Liver (tissue), 8 donors: ENCODE measurements at regions not wholly inside any gene's neighbourhood (a gene's known extent, or its start where the extent isn't known, plus 50 kb on each side); places are given as distances from the start of the nearest gene placed in this dataset.

ENCODE experiments used
- DNase-seq: peaks from one replicate; pipeline ENCODE4 v3.0.0-alpha.2; 2017; ENCODE audit warnings: low spot score
- H3K27ac ChIP-seq, 2 donors: one replicate each; pipeline ENCODE4 v1.7.0; 2013; ENCODE audit warnings: inconsistent platforms in 2 of 2, low read length in 2 of 2, control low read depth in 1 of 2, low read depth in 1 of 2, mild to moderate bottlenecking in 1 of 2
- H3K27me3 ChIP-seq, 4 donors: one replicate each; pipeline versions ENCODE4 v1.6.1 to v1.7.0; 2013; ENCODE audit warnings: low read length in 3 of 4, inconsistent platforms in 1 of 4, mild to moderate bottlenecking in 1 of 4, moderate library complexity in 1 of 4; ENCODE audit not compliant: control insufficient read depth in 4 of 4, insufficient read depth in 4 of 4
- H3K36me3 ChIP-seq, 4 donors: one replicate each; pipeline versions ENCODE4 v1.6.1 to v1.7.0; 2013; ENCODE audit warnings: low read length in 3 of 4, mild to moderate bottlenecking in 3 of 4, low read depth in 1 of 4, moderate library complexity in 1 of 4; ENCODE audit not compliant: control insufficient read depth in 4 of 4, insufficient read depth in 3 of 4
- H3K4me1 ChIP-seq, 4 donors: one replicate each; pipeline versions ENCODE4 v1.6.1 to v1.7.0; 2013; ENCODE audit warnings: low read length in 3 of 4, mild to moderate bottlenecking in 3 of 4, moderate library complexity in 1 of 4; ENCODE audit not compliant: control insufficient read depth in 4 of 4, insufficient read depth in 4 of 4
- H3K4me3 ChIP-seq, 3 donors: one replicate each; pipeline versions ENCODE4 v1.6.1 to v1.7.0; 2013; ENCODE audit warnings: low read length in 3 of 3, control low read depth in 1 of 3, low read depth in 1 of 3, mild to moderate bottlenecking in 1 of 3
- H3K9ac ChIP-seq, 2 donors: one replicate each; pipeline ENCODE4 v1.7.0; 2013; ENCODE audit warnings: low read length in 2 of 2, mild to moderate bottlenecking in 2 of 2, moderate library complexity in 2 of 2, control low read depth in 1 of 2, low read depth in 1 of 2
- H3K9me3 ChIP-seq, 4 donors: one replicate each; pipeline versions ENCODE4 v1.6.1 to v1.7.0; 2013; ENCODE audit warnings: low read length in 3 of 4; ENCODE audit not compliant: control insufficient read depth in 4 of 4
- EGR1 ChIP-seq, 2 donors: IDR thresholded peaks; 2 replicates each; pipeline ENCODE4 v1.6.1; 2016 to 2018; ENCODE audit warnings: antibody characterized with exemption in 2 of 2, low read depth in 2 of 2
- FOXA1 ChIP-seq: IDR thresholded peaks from 2 replicates; pipeline ENCODE4 v1.6.1; 2016; ENCODE audit warnings: antibody characterized with exemption
- FOXA2 ChIP-seq: IDR thresholded peaks from 2 replicates; pipeline ENCODE4 v1.6.1; 2016; ENCODE audit warnings: antibody characterized with exemption
- GABPA ChIP-seq, 2 donors: IDR thresholded peaks in 1 of 2; conservative IDR thresholded peaks in 1 of 2; 2 replicates each; pipeline ENCODE4 v1.6.1; 2016; ENCODE audit warnings: antibody characterized with exemption in 2 of 2, mild to moderate bottlenecking in 1 of 2, moderate library complexity in 1 of 2
- HNF4A ChIP-seq, 2 donors: conservative IDR thresholded peaks; 2 replicates each; pipeline ENCODE4 v1.6.1; 2016; ENCODE audit warnings: antibody characterized with exemption in 2 of 2, mild to moderate bottlenecking in 2 of 2
- HNF4G ChIP-seq: IDR thresholded peaks from 2 replicates; pipeline ENCODE4 v1.6.1; 2016; ENCODE audit warnings: antibody characterized with exemption
- JUND ChIP-seq, 2 donors: IDR thresholded peaks; 2 replicates each; pipeline ENCODE4 v1.6.1; 2016; ENCODE audit warnings: antibody characterized with exemption in 2 of 2
- NR2F2 ChIP-seq: IDR thresholded peaks from 2 replicates; pipeline ENCODE4 v1.6.1; 2016; ENCODE audit warnings: antibody characterized with exemption
- RAD21 ChIP-seq, 2 donors: IDR thresholded peaks; 2 replicates each; pipeline ENCODE4 v1.6.1; 2016; ENCODE audit warnings: antibody characterized with exemption in 2 of 2, mild to moderate bottlenecking in 2 of 2
- RXRA ChIP-seq, 2 donors: IDR thresholded peaks; 2 replicates each; pipeline ENCODE4 v1.6.1; 2017 to 2018; ENCODE audit warnings: antibody characterized with exemption in 2 of 2, mild to moderate bottlenecking in 1 of 2
- SP1 ChIP-seq: IDR thresholded peaks from 2 replicates; pipeline ENCODE4 v1.6.1; 2018; ENCODE audit warnings: antibody characterized with exemption, mild to moderate bottlenecking
- TAF1 ChIP-seq: conservative IDR thresholded peaks from 2 replicates; pipeline ENCODE4 v1.6.1; 2016; ENCODE audit warnings: antibody characterized with exemption, mild to moderate bottlenecking
- YY1 ChIP-seq: IDR thresholded peaks from 2 replicates; pipeline ENCODE4 v1.6.1; 2016; ENCODE audit warnings: antibody characterized with exemption, mild to moderate bottlenecking
- WGBS: extraction: QIAGEN DNeasy Blood & Tissue Kit; methylation state at CpG from one replicate; pipeline ENCODE4 v1.1.7; 2013; 5-methylcytosine and 5-hydroxymethylcytosine counted together
- TF ChIP-seq, protein P1 (sequence below): fragments of 150-350 bp; IDR thresholded peaks from 2 replicates; pipeline ENCODE4 v1.5.1; 2017; ENCODE audit warnings: improper control_type of control experiment, low read depth, low read length; ENCODE audit not compliant: missing input control
- TF ChIP-seq, protein P2 (sequence below): IDR thresholded peaks from 2 replicates; pipeline ENCODE4 v1.6.1; 2016; ENCODE audit warnings: antibody characterized with exemption
- TF ChIP-seq, protein P3 (sequence below): IDR thresholded peaks from 2 replicates; pipeline ENCODE4 v1.6.1; 2016; ENCODE audit warnings: antibody characterized with exemption
- TF ChIP-seq, protein P4 (sequence below): IDR thresholded peaks from 2 replicates; pipeline ENCODE4 v1.6.1; 2016; ENCODE audit warnings: antibody characterized with exemption, mild to moderate bottlenecking
- TF ChIP-seq, protein P5 (sequence below): IDR thresholded peaks from 2 replicates; pipeline ENCODE4 v1.6.1; 2016; ENCODE audit warnings: antibody characterized with exemption
- donor health status: healthy.
- donor health status: healthy.
- donor health status: healthy.
- donor health status: healthy.
- donor health status: healthy.

DNA sequence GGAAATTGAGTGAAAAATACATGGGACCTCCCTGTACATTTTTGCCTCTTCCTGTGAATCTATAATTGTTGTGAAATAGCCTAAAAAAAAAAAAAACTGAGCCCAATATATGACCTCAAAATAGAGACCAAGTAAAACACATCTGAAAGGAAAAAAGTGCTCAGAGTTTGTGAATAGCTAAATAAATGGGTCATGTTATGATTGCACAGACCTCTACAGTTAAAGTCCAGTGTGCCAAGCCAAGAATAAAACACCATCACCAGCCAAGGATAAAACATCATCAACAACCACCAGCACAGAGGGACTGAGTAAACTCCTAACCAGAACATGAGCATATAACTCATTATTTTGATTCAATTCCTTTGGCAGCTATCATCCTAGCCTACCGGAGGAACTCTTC is 115.6 kb upstream of the AGTR1 start:
- Histone ChIP-seq H3K4me1 (peaks cover 0 to 8% (median 4%) of the 10 kb centered on the region in 4 donors), H3K9ac (peak overlapping the region in 1 of 2 donors; percentile 83), H3K9me3 (no peaks in the 10 kb centered on the region), H3K27ac (peak overlapping the region; percentile 29 to 57), H3K4me3 (no peak overlapping the region), H3K27me3 (no peaks in the 10 kb centered on the region), H3K36me3 (no peaks in the 10 kb centered on the region)
- no peak for DNase-seq
- WGBS, result 41% methylated on average over 1 of the region's 1 CpG
- TF ChIP-seq, protein P1, sequence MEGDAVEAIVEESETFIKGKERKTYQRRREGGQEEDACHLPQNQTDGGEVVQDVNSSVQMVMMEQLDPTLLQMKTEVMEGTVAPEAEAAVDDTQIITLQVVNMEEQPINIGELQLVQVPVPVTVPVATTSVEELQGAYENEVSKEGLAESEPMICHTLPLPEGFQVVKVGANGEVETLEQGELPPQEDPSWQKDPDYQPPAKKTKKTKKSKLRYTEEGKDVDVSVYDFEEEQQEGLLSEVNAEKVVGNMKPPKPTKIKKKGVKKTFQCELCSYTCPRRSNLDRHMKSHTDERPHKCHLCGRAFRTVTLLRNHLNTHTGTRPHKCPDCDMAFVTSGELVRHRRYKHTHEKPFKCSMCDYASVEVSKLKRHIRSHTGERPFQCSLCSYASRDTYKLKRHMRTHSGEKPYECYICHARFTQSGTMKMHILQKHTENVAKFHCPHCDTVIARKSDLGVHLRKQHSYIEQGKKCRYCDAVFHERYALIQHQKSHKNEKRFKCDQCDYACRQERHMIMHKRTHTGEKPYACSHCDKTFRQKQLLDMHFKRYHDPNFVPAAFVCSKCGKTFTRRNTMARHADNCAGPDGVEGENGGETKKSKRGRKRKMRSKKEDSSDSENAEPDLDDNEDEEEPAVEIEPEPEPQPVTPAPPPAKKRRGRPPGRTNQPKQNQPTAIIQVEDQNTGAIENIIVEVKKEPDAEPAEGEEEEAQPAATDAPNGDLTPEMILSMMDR, result no peak
- TF ChIP-seq EGR1 (IDR thresholded peaks at IDR 0.05; ENCODE audit: low read depth in 2 of 2) (peak in 1 of 2 donors; percentile 41), RAD21 (IDR thresholded peaks at IDR 0.05) (peak in 1 of 2 donors; percentile 20), RXRA (IDR thresholded peaks at IDR 0.05) (peak in 1 of 2 donors; percentile 55), HNF4A (conservative IDR thresholded peaks at IDR 0.05) (peak; percentile 10 to 65), FOXA2 (no peak), YY1 (no peak), SP1 (no peak), NR2F2 (no peak), TAF1 (no peak), GABPA (IDR thresholded peaks at IDR 0.05 in 1 of 2, conservative IDR thresholded peaks at IDR 0.05 in 1 of 2) (no peak), JUND (IDR thresholded peaks at IDR 0.05) (peak; percentile 36 to 88), HNF4G (no peak), FOXA1 (peak; percentile 18)
- TF ChIP-seq, protein P2, sequence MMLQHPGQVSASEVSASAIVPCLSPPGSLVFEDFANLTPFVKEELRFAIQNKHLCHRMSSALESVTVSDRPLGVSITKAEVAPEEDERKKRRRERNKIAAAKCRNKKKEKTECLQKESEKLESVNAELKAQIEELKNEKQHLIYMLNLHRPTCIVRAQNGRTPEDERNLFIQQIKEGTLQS, result peak; percentile 12
- TF ChIP-seq, protein P3, sequence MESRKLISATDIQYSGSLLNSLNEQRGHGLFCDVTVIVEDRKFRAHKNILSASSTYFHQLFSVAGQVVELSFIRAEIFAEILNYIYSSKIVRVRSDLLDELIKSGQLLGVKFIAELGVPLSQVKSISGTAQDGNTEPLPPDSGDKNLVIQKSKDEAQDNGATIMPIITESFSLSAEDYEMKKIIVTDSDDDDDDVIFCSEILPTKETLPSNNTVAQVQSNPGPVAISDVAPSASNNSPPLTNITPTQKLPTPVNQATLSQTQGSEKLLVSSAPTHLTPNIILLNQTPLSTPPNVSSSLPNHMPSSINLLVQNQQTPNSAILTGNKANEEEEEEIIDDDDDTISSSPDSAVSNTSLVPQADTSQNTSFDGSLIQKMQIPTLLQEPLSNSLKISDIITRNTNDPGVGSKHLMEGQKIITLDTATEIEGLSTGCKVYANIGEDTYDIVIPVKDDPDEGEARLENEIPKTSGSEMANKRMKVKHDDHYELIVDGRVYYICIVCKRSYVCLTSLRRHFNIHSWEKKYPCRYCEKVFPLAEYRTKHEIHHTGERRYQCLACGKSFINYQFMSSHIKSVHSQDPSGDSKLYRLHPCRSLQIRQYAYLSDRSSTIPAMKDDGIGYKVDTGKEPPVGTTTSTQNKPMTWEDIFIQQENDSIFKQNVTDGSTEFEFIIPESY, result peak; percentile 33
- TF ChIP-seq, protein P4, sequence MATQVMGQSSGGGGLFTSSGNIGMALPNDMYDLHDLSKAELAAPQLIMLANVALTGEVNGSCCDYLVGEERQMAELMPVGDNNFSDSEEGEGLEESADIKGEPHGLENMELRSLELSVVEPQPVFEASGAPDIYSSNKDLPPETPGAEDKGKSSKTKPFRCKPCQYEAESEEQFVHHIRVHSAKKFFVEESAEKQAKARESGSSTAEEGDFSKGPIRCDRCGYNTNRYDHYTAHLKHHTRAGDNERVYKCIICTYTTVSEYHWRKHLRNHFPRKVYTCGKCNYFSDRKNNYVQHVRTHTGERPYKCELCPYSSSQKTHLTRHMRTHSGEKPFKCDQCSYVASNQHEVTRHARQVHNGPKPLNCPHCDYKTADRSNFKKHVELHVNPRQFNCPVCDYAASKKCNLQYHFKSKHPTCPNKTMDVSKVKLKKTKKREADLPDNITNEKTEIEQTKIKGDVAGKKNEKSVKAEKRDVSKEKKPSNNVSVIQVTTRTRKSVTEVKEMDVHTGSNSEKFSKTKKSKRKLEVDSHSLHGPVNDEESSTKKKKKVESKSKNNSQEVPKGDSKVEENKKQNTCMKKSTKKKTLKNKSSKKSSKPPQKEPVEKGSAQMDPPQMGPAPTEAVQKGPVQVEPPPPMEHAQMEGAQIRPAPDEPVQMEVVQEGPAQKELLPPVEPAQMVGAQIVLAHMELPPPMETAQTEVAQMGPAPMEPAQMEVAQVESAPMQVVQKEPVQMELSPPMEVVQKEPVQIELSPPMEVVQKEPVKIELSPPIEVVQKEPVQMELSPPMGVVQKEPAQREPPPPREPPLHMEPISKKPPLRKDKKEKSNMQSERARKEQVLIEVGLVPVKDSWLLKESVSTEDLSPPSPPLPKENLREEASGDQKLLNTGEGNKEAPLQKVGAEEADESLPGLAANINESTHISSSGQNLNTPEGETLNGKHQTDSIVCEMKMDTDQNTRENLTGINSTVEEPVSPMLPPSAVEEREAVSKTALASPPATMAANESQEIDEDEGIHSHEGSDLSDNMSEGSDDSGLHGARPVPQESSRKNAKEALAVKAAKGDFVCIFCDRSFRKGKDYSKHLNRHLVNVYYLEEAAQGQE, result no peak
- TF ChIP-seq, protein P5, sequence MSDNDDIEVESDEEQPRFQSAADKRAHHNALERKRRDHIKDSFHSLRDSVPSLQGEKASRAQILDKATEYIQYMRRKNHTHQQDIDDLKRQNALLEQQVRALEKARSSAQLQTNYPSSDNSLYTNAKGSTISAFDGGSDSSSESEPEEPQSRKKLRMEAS, result no peak
